GM19239 (cell line): ENCODE measurements at regions not wholly inside any gene's neighbourhood (a gene's known extent, or its start where the extent isn't known, plus 50 kb on each side); places are given as distances from the start of the nearest gene placed in this dataset.

Experiments used
- DNase-seq: peaks from one replicate; pipeline ENCODE4 v3.0.0; 2011; ENCODE audit warnings: low spot score; ENCODE audit not compliant: insufficient read length
- FAIRE-seq: peaks from 2 replicates; lab custom pipeline; 2011; peaks lifted over from hg19 to GRCh38; lab: Jason Lieb, UNC

GRCh38 chr12:90076851-90077319 lies 368.2 kb upstream of the ATP2B1 start:
- no peak for FAIRE-seq
- DNase-seq, result no peak

GRCh38 chr12:90075685-90076084 lies 367.0 kb upstream of the ATP2B1 start:
- DNase-seq, result no peak
- no peak for FAIRE-seq

DNA sequence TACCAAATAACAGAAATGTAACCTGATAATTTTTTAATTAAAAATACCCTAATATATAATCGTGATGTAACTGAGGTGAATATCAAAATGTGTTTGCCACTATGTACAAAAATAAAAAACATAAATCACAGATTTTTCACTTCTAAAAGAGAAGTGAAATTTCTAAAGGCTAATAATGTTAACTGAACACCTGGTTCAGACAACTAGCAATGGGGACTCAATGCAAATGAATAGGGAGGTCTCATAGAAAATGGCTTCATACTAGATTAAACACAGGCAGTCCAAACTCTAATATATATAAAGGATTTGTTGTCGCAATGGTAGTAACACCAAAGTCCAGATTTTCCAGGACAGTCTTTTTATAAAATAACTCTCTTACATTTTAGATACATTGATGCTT lies 365.4 kb upstream of the ATP2B1 start:
- no peak for FAIRE-seq

GRCh38 chr12:90071996-90072395 lies 363.4 kb upstream of the ATP2B1 start:
- no peak for DNase-seq
- no peak for FAIRE-seq

More for the DNA sequence above, 365.4 kb upstream of the ATP2B1 start:
- no peak for DNase-seq

GRCh38 chr12:90069711-90070110 lies 361.1 kb upstream of the ATP2B1 start:
- DNase-seq (no peak), FAIRE-seq (no peak)

GRCh38 chr12:90067791-90068190 lies 359.2 kb upstream of the ATP2B1 start:
- no peak for FAIRE-seq
- DNase-seq, result no peak

DNA sequence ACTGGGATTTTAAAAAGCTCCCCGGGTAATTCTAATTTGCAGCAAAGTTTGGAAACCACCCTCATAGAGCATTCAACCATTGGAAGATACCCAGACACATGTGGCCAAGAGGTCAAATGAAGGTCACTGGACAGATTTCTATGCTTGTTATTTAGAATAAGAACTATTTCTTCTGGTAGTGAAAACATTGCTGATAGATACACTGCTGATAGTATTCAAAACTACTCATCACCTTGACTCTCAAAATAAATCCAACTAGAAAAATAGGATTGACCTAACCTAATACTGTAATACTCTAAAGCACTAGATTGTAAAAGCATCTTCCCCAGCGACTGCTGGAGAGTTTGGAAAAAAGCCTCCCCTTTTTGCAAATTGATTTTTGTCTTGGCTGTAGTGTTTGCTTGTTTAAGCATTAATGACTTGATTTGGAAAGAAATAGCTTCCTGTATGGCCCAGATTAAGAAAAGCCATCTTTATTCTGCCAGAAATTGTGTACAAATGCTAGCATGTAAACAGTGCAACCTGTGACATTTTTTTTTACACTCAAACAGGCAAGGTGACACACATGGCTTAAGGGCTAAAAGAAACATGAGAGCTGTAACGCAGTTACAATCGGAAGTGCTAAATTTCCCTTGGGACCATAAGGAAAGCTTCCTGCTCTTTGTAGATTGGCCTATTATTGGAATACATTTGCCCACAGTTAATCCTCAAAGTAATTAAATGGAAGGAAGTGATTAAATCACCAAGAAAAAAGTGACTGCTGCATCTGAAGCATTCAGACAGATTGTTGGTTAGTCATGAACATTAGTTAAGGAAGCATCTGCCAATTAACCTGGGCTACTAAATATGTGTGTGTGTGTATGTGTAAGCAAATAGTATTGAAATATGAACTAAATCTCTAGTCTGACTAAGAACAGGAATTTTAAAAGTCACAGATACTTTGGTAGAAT lies 356.5 kb upstream of the ATP2B1 start:
- FAIRE-seq (no peak), DNase-seq (no peak)

DNA sequence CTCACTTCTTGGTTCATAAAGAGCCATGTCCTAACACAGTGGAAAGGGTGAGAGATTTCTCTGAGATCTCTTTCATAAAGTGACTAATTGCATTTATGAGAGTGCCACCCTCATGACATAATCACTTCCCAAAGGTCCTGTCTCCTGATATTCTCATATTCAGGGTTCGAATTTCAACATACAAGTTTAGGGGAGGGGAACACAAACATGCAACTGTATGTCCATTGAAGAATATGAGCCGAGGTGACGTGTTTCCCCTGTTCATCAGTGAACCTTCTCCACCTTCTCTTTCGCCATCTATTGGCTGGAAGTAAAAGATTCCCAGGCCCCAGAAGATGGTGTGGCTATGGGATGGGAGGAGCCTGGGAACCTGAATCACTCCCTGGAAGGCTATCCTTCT lies 354.2 kb upstream of the ATP2B1 start:
- no peak for FAIRE-seq
- no peak for DNase-seq

GRCh38 chr12:90061809-90062208 lies 353.2 kb upstream of the ATP2B1 start:
- FAIRE-seq, result no peak
- no peak for DNase-seq

DNA sequence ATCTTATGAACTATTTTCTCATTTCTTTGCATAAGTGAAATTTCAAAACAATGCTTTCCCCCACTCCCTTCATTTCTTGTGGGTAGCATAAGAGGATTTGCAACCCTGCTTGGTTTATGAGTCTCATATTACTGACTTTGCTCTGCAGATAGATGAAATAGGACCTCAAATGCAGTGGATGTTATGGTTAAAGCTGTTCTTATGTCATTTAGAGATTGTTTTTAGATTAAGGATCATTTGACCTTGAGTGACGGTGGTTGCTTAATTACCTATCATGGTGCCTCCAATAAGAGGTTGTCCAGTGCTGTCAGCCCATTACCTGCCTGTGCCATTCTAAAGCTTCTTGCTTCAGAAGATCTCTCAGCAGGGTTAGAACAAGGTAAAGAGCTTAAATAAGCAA lies 351.4 kb upstream of the ATP2B1 start:
- DNase-seq (no peak), FAIRE-seq (no peak)

DNA sequence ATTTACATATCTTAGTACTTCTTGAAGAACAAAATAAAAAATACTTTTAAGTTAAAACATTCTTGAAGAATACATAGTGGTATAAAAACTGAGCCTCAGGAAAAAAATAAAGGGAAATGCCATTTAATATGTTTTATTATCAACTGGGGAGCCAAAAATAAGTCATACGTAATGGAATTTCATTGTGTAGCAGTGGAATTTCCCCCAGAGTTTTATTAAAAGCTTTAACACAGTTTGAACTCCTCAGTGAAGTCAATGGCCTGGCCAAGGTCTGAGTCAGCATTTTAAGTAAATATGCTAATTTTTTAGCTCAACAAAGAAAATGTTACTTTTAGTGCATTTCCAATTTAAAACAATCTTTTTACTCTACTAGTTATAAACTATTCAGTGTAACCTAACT lies 350.1 kb upstream of the ATP2B1 start:
- no peak for DNase-seq
- no peak for FAIRE-seq

- FAIRE-seq, result no peak
These were observed 346.4 kb upstream of the ATP2B1 start for GRCh38 chr12:90055071-90055470.

DNA sequence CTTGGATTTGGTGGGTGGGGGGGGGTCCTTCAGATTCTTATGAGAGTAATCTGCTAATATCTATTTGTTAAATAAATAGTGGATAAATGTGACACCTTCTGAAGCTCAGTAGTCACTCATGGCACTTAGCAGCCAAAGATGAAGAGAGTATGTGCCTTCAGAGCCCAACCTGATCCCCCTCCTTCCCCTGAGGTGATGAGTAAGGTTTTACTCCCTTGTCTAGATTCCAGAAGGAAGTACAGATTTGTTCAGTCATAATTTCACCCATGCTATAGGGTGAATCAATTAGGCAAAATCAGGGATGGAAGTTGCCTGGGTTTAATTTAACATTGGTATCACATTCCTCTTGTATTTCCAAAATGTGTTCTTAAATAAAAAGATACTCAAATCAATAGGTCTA lies 340.3 kb upstream of the ATP2B1 start:
- no peak for FAIRE-seq

More at GRCh38 chr12:90055071-90055470, 346.4 kb upstream of the ATP2B1 start:
- DNase-seq, result no peak

GRCh38 chr12:90045559-90045958 lies 336.9 kb upstream of the ATP2B1 start:
- FAIRE-seq, result no peak
- DNase-seq, result no peak

More for the DNA sequence above, 340.3 kb upstream of the ATP2B1 start:
- DNase-seq, result no peak

GRCh38 chr12:90044069-90044468 lies 335.4 kb upstream of the ATP2B1 start:
- DNase-seq (no peak), FAIRE-seq (no peak)

- no peak for FAIRE-seq
- no peak for DNase-seq
These were observed 334.4 kb upstream of the ATP2B1 start for GRCh38 chr12:90042920-90043641.

DNA sequence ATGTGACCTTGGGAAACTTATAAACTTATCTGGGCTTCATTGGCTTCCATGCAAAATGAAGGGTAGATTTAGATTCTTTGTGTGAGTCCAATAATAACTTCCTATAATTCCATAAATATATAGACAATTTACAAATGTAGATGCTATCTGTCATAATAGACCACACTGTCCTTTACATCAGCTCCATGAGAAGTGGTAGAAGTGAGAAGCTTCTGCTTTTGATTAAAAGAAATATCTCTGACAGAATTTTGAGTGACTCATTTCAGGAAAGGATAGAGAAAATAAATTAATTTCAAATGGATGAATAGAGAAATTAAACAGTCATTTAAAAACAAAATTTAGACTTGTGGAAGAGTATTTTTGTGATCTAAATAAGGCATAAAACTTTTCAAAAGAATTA lies 329.7 kb upstream of the ATP2B1 start:
- FAIRE-seq, result no peak

DNA sequence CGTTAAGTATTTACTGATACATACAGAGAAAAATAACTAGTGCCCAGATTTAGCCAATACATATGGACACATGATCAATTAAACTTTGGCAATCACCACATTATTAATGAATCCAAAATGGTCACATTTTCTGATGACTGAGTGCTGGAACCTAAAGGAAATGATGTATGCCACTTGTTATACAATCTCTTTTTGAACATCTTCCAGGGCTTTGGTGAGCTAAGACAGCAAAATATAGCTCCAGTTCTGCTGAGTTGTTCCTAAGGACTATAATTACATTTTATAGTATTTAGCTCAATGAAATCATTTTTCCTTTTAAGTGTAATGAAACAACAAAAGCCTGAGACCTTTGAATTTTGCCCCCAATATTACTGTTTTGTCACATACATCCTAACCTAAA lies 329.1 kb upstream of the ATP2B1 start:
- no peak for DNase-seq
- no peak for FAIRE-seq

More for the DNA sequence above, 329.7 kb upstream of the ATP2B1 start:
- no peak for DNase-seq

DNA sequence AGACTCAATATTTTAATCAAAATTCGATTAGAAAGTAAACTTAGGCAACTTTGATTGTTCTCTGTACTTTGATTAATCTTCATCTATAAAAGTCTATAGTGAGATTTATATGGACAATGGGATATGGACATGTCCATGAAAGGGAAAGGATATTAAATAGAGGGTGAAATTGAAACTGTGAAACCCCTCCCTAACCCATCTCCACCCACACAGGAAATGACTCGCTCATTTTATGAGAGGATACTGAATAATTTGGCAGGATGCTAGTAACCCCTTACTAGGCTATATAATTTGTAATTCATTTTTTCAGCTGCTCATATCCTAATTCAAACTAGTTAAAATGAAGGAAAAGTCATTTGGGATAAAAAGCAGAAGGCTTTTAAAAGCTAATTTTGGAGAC lies 328.0 kb upstream of the ATP2B1 start:
- peak; percentile 49 for FAIRE-seq
- DNase-seq, result no peak

DNA sequence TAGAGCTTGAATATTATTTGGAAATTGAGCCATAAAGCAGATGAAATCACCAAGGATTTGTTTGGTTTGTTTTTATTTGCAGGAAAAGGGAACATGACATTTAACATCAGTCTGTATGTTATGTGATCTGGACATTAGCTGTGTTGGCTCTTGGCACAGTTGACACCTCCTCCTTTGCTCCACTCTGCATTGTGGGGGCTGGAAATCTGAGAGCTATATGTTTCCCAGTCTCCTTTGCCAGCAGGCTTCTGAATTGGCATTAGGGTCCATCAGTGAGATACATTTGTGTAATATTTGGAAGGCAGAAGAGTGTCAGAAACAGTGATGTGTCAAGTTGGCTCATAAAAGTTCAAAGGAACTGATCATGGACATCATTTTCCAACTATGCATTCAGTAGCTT lies 322.1 kb upstream of the ATP2B1 start:
- DNase-seq (no peak), FAIRE-seq (no peak)

DNA sequence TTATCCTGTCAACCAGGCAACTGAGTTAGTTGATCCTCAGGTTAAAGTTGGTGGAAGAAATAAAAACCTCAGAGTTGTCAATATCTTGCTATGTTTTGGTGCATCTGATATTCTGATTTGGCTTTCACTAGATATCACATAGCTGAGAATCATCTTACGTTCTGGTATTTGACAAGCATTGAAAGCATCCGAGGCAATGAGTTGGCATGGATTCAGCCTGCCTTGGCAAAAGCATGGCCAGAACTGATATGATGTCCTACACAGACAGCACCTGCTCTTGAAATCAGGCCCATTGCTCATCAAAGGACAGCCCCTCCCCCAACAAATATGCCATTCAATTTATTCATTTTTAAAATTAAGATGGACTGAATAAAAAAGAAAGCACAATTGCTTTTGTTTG lies 320.7 kb upstream of the ATP2B1 start:
- DNase-seq (no peak), FAIRE-seq (no peak)
